ENCODE measurements at regions not wholly inside any gene's neighbourhood (a gene's known extent, or its start where the extent isn't known, plus 50 kb on each side); places are given as distances from the start of the nearest gene placed in this dataset.

DNA sequence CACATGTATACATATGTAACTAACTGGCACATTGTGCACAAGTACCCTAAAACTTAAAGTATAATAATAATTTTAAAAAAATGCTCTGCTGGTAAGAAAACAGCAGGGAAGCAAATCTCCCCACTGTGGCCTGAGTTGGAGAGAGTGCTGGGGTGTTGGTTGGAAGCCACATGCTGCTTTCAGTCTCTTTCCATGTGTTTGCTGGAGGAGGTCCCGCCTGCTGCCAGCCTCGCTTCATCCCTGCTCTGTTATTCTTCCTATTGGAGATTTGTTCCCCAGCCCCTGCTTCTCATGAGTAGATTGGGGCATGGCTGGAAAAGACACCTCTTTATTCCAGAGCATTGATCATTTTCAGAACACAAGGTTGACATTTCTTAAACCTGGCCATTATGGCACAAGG lies 230.5 kb downstream of the FGF9 start:
- FAIRE-seq: no peak
- intact Hi-C loops (cut with micrococcal nuclease): no loop called here

More for the DNA sequence above, 230.5 kb downstream of the FGF9 start:
- no peaks in the 10 kb centered on the region for H3K79me2 ChIP-seq (ENCODE audit: control insufficient read depth, insufficient read depth, low read length)
- TF ChIP-seq MYC (IDR thresholded peaks at IDR 0.05; ENCODE audit: low read depth, low read length) (no peak), JUN (IDR thresholded peaks at IDR 0.05; ENCODE audit: borderline replicate concordance, insufficient read depth, insufficient read length, low read depth) (no peak), EZH2 (IDR thresholded peaks at IDR 0.05; ENCODE audit: borderline replicate concordance, low read depth, low read length, severe bottlenecking) (no peak), POLR2AphosphoS5 (IDR thresholded peaks at IDR 0.05; ENCODE audit: insufficient read depth, low read depth, low read length) (no peak), GATA2 (IDR thresholded peaks at IDR 0.05; ENCODE audit: insufficient read depth, insufficient read length, low read depth, low read length) (no peak), FOS (IDR thresholded peaks at IDR 0.05; ENCODE audit: borderline replicate concordance, insufficient read depth, low read length) (no peak), POLR2A (IDR thresholded peaks at IDR 0.05; ENCODE audit: low read depth, low read length) (no peak)
- TF ChIP-seq, protein P1, sequence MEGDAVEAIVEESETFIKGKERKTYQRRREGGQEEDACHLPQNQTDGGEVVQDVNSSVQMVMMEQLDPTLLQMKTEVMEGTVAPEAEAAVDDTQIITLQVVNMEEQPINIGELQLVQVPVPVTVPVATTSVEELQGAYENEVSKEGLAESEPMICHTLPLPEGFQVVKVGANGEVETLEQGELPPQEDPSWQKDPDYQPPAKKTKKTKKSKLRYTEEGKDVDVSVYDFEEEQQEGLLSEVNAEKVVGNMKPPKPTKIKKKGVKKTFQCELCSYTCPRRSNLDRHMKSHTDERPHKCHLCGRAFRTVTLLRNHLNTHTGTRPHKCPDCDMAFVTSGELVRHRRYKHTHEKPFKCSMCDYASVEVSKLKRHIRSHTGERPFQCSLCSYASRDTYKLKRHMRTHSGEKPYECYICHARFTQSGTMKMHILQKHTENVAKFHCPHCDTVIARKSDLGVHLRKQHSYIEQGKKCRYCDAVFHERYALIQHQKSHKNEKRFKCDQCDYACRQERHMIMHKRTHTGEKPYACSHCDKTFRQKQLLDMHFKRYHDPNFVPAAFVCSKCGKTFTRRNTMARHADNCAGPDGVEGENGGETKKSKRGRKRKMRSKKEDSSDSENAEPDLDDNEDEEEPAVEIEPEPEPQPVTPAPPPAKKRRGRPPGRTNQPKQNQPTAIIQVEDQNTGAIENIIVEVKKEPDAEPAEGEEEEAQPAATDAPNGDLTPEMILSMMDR (IDR thresholded peaks at IDR 0.05; ENCODE audit: extremely low read depth in 1 of 2, insufficient read depth in 1 of 2, low read depth in 1 of 2, low read length in 2 of 2): no peak
- TF ChIP-seq, protein P2, sequence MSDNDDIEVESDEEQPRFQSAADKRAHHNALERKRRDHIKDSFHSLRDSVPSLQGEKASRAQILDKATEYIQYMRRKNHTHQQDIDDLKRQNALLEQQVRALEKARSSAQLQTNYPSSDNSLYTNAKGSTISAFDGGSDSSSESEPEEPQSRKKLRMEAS (IDR thresholded peaks at IDR 0.05; ENCODE audit: insufficient read depth, insufficient read length): no peak
- H4K20me1 ChIP-seq (replicated peaks; ENCODE audit: control insufficient read depth, extremely low read depth, insufficient read depth, low read length): no peaks in the 10 kb centered on the region
- ChIA-PET CTCF (no interaction called here), POLR2A (no interaction called here)
- H2AFZ ChIP-seq (ENCODE audit: low read depth, low read length): no peak overlapping the region
- no peaks in the 10 kb centered on the region for H3K27me3 ChIP-seq (ENCODE audit: control insufficient read depth in 2 of 2, insufficient read depth in 2 of 2, low read length in 2 of 2)
- BruUV-seq (replicated peaks): no TSS peak
- no peak overlapping the region for H3K4me2 ChIP-seq (ENCODE audit: insufficient read depth, low read length)
- no peak overlapping the region for H3K27ac ChIP-seq (ENCODE audit: insufficient read depth, low read depth, low read length)
- no peak overlapping the region for H3K9ac ChIP-seq (replicated peaks; ENCODE audit: extremely low read depth, insufficient read depth, low read length)
- no peaks in the 10 kb centered on the region for H3K36me3 ChIP-seq (ENCODE audit: control insufficient read depth in 2 of 2, extremely low read depth in 1 of 2, insufficient read depth in 2 of 2, low read length in 2 of 2)
- no peaks in the 10 kb centered on the region for H3K9me1 ChIP-seq (replicated peaks; ENCODE audit: control insufficient read depth, extremely low read depth, insufficient read depth, low read length)
- H3K4me3 ChIP-seq (replicated peaks in 1 of 3; ENCODE audit: insufficient read depth in 1 of 3, low read depth in 1 of 3, low read length in 3 of 3): no peak overlapping the region
- dilution Hi-C loops (cut with MboI; ENCODE audit: extremely low pct_ligation_motif_present, low sequenced_read_pairs): no loop called here
- no peaks in the 10 kb centered on the region for H3K4me1 ChIP-seq (ENCODE audit: control insufficient read depth, extremely low read depth, insufficient read depth, low read length)
- DNase-seq (ENCODE audit: low read depth, low spot score): no peak
- peaks cover 10% of the 10 kb centered on the region for H3K9me3 ChIP-seq (replicated peaks; ENCODE audit: control insufficient read depth, insufficient read depth, low read length)

Data from endothelial cell of umbilical vein (primary cell).